ENCODE measurements at regions not wholly inside any gene's neighbourhood (a gene's known extent, or its start where the extent isn't known, plus 50 kb on each side); places are given as distances from the start of the nearest gene placed in this dataset.

DNA sequence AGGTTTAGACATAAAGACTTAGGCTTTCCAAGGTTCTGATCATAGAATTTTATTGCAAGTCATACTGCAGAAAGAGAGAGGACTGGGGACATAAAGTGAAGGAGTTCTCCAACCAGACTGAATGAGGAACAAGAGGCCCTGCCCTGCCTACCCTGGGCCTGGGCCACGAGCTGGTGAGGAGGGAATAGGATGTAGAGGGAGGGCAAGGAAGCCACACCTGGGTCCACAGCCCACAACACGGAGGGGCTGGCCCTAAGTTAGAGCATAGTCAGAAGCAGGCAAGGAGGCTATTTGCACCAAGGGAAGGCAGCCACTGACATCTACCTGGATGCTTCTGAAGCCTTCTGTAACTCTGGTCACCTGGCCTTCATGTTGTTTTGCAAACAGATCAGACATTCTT lies 82.2 kb upstream of the CXCL12 start:
- CTCF ChIA-PET, result no interaction called here

DNA sequence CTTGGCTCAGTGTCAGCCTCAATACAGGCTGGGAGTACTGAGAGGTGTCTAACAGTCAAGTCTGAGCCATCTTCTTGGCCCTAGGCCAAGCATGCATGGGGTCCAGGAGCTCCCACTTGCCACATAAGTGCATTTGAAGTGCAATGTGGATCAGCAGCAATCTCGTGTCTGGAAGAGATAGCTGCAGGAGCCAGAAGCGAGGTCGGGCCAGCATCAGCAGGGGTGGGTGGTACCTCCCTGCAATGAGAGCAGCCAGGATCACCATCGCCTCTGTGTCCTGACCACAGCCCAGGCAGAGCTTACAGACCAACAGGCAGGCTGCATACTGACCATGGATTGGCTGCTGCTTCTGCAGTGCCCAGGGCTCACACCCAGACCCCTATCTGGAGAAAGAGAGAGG lies 83.0 kb upstream of the CXCL12 start:
- Histone ChIP-seq H3K27me3 (replicated peaks in 1 of 4; ENCODE audit: control extremely low read depth in 1 of 4, control insufficient read depth in 3 of 4, insufficient read depth in 4 of 4, low read length in 3 of 4) (no peaks in the 10 kb centered on the region), H3K9me3 (ENCODE audit: control extremely low read depth in 1 of 3, control insufficient read depth in 2 of 3, insufficient read depth in 1 of 3, low read length in 2 of 3) (no peaks in the 10 kb centered on the region), H3K4me2 (replicated peaks; ENCODE audit: low read depth, low read length, poor library complexity, severe bottlenecking) (no peak overlapping the region), H3K36me3 (replicated peaks in 1 of 2; ENCODE audit: control extremely low read depth in 1 of 2, control insufficient read depth in 1 of 2, extremely low read depth in 1 of 2, insufficient read depth in 2 of 2, low read length in 1 of 2) (no peaks in the 10 kb centered on the region), H3K79me2 (ENCODE audit: control insufficient read depth, insufficient read depth, low read length) (no peaks in the 10 kb centered on the region), H3K27ac (ENCODE audit: low read length in 2 of 2) (no peak overlapping the region), H4K20me1 (ENCODE audit: control insufficient read depth, insufficient read depth, low read length, poor library complexity, severe bottlenecking) (no peaks in the 10 kb centered on the region), H3K9ac (ENCODE audit: low read length) (no peak overlapping the region), H2AFZ (ENCODE audit: insufficient read depth, low read depth, low read length, poor library complexity, severe bottlenecking) (no peak overlapping the region), H3K4me3 (ENCODE audit: control extremely low read depth in 1 of 5, extremely low read depth in 1 of 5, insufficient read depth in 1 of 5, low read depth in 2 of 5, low read length in 4 of 5) (no peak overlapping the region), H3K4me1 (ENCODE audit: control insufficient read depth in 2 of 2, insufficient read depth in 2 of 2, low read length in 2 of 2) (no peaks in the 10 kb centered on the region)
- ATAC-seq (ENCODE audit: low read depth), result no peak
- Mint-ChIP-seq H3K27ac (no peak overlapping the region), H3K27me3 (peaks cover 4% of the 10 kb centered on the region), H3K4me3 (no peak overlapping the region), H3K4me1 (no peaks in the 10 kb centered on the region), H3K9me3 (ENCODE audit: insufficient read depth) (peaks cover 3% of the 10 kb centered on the region)
- ChIA-PET CTCF (no interaction called here), POLR2A (no interaction called here)
- no peak for TF ChIP-seq EZH2 (IDR thresholded peaks at IDR 0.05; ENCODE audit: borderline replicate concordance, insufficient read depth, low read depth, low read length, poor library complexity, severe bottlenecking)
- TF ChIP-seq, protein P1, sequence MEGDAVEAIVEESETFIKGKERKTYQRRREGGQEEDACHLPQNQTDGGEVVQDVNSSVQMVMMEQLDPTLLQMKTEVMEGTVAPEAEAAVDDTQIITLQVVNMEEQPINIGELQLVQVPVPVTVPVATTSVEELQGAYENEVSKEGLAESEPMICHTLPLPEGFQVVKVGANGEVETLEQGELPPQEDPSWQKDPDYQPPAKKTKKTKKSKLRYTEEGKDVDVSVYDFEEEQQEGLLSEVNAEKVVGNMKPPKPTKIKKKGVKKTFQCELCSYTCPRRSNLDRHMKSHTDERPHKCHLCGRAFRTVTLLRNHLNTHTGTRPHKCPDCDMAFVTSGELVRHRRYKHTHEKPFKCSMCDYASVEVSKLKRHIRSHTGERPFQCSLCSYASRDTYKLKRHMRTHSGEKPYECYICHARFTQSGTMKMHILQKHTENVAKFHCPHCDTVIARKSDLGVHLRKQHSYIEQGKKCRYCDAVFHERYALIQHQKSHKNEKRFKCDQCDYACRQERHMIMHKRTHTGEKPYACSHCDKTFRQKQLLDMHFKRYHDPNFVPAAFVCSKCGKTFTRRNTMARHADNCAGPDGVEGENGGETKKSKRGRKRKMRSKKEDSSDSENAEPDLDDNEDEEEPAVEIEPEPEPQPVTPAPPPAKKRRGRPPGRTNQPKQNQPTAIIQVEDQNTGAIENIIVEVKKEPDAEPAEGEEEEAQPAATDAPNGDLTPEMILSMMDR (IDR thresholded peaks at IDR 0.05), result no peak
- WGBS (ENCODE audit: insufficient coverage), result 87% methylated on average over 4 of the region's 4 CpGs
- intact Hi-C loops (cut with micrococcal nuclease), result no loop called here
- DNase-seq, result no peak

More for the DNA sequence above, 82.2 kb upstream of the CXCL12 start:
- H3K27me3 ChIP-seq (replicated peaks in 1 of 4; ENCODE audit: control extremely low read depth in 1 of 4, control insufficient read depth in 3 of 4, insufficient read depth in 4 of 4, low read length in 3 of 4), result no peaks in the 10 kb centered on the region
- no peaks in the 10 kb centered on the region for H3K36me3 ChIP-seq (replicated peaks in 1 of 2; ENCODE audit: control extremely low read depth in 1 of 2, control insufficient read depth in 1 of 2, extremely low read depth in 1 of 2, insufficient read depth in 2 of 2, low read length in 1 of 2)
- no peak overlapping the region for H2AFZ ChIP-seq (ENCODE audit: insufficient read depth, low read depth, low read length, poor library complexity, severe bottlenecking)
- DNase-seq (no peak), ATAC-seq (ENCODE audit: low read depth) (no peak)
- H3K4me1 ChIP-seq (ENCODE audit: control insufficient read depth in 2 of 2, insufficient read depth in 2 of 2, low read length in 2 of 2), result no peaks in the 10 kb centered on the region
- Mint-ChIP-seq H3K4me3 (no peak overlapping the region), H3K9me3 (ENCODE audit: insufficient read depth) (peaks cover 3% of the 10 kb centered on the region), H3K4me1 (no peaks in the 10 kb centered on the region), H3K27ac (no peak overlapping the region), H3K27me3 (peaks cover 4% of the 10 kb centered on the region)
- no peak overlapping the region for H3K4me3 ChIP-seq (ENCODE audit: control extremely low read depth in 1 of 5, extremely low read depth in 1 of 5, insufficient read depth in 1 of 5, low read depth in 2 of 5, low read length in 4 of 5)
- no peaks in the 10 kb centered on the region for H3K79me2 ChIP-seq (ENCODE audit: control insufficient read depth, insufficient read depth, low read length)
- no peak overlapping the region for H3K9ac ChIP-seq (ENCODE audit: low read length)
- H3K9me3 ChIP-seq (ENCODE audit: control extremely low read depth in 1 of 3, control insufficient read depth in 2 of 3, insufficient read depth in 1 of 3, low read length in 2 of 3), result no peaks in the 10 kb centered on the region
- no peak for TF ChIP-seq EZH2 (IDR thresholded peaks at IDR 0.05; ENCODE audit: borderline replicate concordance, insufficient read depth, low read depth, low read length, poor library complexity, severe bottlenecking)
- TF ChIP-seq, protein P1 (IDR thresholded peaks at IDR 0.05), result no peak
- 55% methylated on average over 2 of the region's 2 CpGs for WGBS (ENCODE audit: insufficient coverage)
- no peak overlapping the region for H3K27ac ChIP-seq (ENCODE audit: low read length in 2 of 2)
- POLR2A ChIA-PET, result no interaction called here
- H3K4me2 ChIP-seq (replicated peaks; ENCODE audit: low read depth, low read length, poor library complexity, severe bottlenecking), result no peak overlapping the region
- H4K20me1 ChIP-seq (ENCODE audit: control insufficient read depth, insufficient read depth, low read length, poor library complexity, severe bottlenecking), result no peaks in the 10 kb centered on the region
- intact Hi-C loops (cut with micrococcal nuclease), result no loop called here

Data from B cell (primary cell).